ENCODE measurements at regions not wholly inside any gene's neighbourhood (a gene's known extent, or its start where the extent isn't known, plus 50 kb on each side); places are given as distances from the start of the nearest gene placed in this dataset.

DNA sequence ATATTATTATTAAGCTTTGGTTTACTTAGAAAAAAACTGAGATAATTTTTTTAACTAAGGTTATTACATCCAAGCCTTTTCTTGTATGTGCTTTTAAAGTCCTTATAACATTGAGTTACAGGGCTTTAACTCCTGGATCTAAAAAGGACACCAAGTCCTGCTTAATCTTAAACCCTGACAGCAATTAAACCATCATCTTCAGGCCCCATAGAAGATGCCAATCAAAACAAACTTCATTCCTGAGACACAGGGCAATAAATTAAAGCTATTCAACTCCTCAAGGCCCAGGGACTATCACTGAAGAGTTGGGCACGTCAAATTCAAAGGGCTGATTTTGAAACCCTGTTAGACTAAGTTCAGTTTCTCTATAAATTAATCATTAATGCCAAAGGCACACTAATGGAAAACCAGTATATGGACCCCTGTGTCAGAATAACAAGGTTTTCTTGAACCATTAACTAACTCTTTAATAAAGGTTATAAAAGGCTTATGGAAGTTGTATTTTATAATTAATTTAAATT is 1152.6 kb downstream of the NSUN3 start:
- no peak overlapping the region for H3K27ac ChIP-seq
- TF ChIP-seq POLR2A (IDR thresholded peaks at IDR 0.05): no peak
- TF ChIP-seq, protein P1, sequence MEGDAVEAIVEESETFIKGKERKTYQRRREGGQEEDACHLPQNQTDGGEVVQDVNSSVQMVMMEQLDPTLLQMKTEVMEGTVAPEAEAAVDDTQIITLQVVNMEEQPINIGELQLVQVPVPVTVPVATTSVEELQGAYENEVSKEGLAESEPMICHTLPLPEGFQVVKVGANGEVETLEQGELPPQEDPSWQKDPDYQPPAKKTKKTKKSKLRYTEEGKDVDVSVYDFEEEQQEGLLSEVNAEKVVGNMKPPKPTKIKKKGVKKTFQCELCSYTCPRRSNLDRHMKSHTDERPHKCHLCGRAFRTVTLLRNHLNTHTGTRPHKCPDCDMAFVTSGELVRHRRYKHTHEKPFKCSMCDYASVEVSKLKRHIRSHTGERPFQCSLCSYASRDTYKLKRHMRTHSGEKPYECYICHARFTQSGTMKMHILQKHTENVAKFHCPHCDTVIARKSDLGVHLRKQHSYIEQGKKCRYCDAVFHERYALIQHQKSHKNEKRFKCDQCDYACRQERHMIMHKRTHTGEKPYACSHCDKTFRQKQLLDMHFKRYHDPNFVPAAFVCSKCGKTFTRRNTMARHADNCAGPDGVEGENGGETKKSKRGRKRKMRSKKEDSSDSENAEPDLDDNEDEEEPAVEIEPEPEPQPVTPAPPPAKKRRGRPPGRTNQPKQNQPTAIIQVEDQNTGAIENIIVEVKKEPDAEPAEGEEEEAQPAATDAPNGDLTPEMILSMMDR (IDR thresholded peaks at IDR 0.05): no peak
- no peaks in the 10 kb centered on the region for H3K27me3 ChIP-seq
- 91 to 94% methylated on average over 1 of the region's 1 CpG for WGBS, 2 donors
- no peak overlapping the region for H3K4me3 ChIP-seq (replicated peaks in 1 of 3)
- intact Hi-C loops (cut with DNase I): no loop called here
- no peaks in the 10 kb centered on the region for H3K4me1 ChIP-seq
- H3K9me3 ChIP-seq: no peaks in the 10 kb centered on the region
- H3K36me3 ChIP-seq: no peaks in the 10 kb centered on the region
- no peak for DNase-seq

DNA sequence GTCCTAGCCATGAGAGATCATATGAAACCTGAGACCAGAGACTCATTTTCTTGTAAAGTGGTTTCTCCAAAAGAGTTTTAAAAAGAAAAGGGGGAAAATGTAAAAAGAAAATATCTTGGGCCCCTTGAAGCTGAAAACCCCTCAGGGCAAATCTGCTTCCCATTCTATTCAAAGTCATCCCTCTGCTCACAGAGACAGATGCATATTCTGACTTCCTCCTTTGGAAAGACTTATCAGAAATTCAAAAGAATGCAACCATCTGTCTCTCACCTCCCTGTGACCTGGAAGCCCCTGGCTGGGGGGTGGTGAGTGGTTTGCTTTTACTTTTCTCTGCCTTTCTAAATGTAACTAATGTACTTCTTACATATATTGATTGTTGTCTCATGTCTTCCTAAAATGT is 1154.8 kb downstream of the NSUN3 start:
- Histone ChIP-seq H3K36me3 (no peaks in the 10 kb centered on the region), H3K27ac (no peak overlapping the region), H3K4me3 (replicated peaks in 1 of 3) (no peak overlapping the region), H3K4me1 (no peaks in the 10 kb centered on the region), H3K27me3 (no peaks in the 10 kb centered on the region), H3K9me3 (no peaks in the 10 kb centered on the region)
- DNase-seq: no peak
- intact Hi-C loops (cut with DNase I): no loop called here
- TF ChIP-seq, protein P1 (IDR thresholded peaks at IDR 0.05): no peak
- no peak for TF ChIP-seq POLR2A (IDR thresholded peaks at IDR 0.05)

DNA sequence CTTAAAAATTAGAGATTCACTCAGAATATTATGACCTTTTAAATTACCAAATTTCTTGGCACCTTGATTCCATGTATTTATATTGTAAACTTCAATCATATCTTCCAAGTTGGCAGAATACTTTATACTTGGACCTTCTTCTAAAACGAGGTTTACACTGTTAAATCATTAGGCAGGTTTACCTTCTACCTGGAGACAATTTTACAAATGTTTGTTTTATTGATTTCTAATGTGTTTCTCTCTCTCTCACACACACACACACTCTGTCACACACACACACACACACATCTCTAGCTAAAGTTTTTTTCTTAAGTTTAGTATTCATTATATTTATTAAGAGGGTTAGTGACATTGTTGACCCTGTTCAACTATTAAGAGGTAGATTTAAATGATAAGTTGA is 1155.6 kb downstream of the NSUN3 start:
- no peak for DNase-seq
- Histone ChIP-seq H3K9me3 (no peaks in the 10 kb centered on the region), H3K36me3 (no peaks in the 10 kb centered on the region), H3K4me1 (no peaks in the 10 kb centered on the region), H3K27ac (no peak overlapping the region), H3K4me3 (replicated peaks in 1 of 3) (no peak overlapping the region), H3K27me3 (no peaks in the 10 kb centered on the region)
- TF ChIP-seq POLR2A (IDR thresholded peaks at IDR 0.05): no peak
- TF ChIP-seq, protein P1 (IDR thresholded peaks at IDR 0.05): no peak
- intact Hi-C loops (cut with DNase I): no loop called here
- 71 to 72% methylated on average over 1 of the region's 1 CpG for WGBS, 2 donors

DNA sequence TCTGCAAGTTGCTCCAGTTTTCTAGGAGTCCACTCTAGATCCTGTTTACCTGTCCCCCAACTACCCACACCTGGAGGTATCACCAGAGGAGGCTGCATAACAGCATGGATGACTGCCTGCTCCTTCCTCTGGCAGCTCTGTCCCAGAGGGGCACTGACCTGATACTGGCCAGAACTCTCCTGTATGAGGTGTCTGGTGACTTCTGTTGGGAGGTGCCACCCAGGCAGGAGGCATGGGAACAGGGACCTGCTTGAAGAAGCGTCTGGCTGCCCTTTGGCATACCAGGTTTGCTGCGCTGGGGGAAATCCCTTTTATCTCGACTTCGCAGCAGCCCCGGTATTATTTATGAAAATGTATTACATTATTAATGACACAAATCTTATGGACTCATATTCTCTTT is 1163.6 kb downstream of the NSUN3 start:
- no peak for TF ChIP-seq POLR2A (IDR thresholded peaks at IDR 0.05)
- TF ChIP-seq, protein P1 (IDR thresholded peaks at IDR 0.05): no peak
- intact Hi-C loops (cut with DNase I): no loop called here

DNA sequence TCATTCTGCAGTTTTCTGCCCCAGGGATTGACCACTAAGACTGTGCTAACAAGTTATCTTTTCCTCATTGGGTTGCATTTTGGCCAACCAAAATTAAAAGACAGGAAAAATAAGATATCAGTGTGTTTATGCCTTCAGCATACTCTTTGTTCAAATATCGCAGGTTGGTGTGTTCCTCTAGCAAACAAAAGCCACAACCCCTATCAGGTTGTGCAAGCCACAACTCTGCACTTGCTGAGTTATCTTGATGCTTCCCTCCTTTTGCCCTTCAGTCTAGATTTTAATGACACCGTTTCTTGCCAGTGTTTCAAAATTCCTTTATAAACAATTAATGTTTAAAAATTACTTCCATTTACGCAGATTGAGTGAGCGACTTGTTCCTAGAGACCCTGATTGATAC is 1164.2 kb downstream of the NSUN3 start:
- H3K4me3 ChIP-seq (replicated peaks in 1 of 3): no peak overlapping the region
- H3K27me3 ChIP-seq: no peaks in the 10 kb centered on the region
- intact Hi-C loops (cut with DNase I): no loop called here
- H3K9me3 ChIP-seq: no peaks in the 10 kb centered on the region
- TF ChIP-seq POLR2A (IDR thresholded peaks at IDR 0.05): no peak
- TF ChIP-seq, protein P1 (IDR thresholded peaks at IDR 0.05): no peak
- H3K27ac ChIP-seq: no peak overlapping the region
- DNase-seq: no peak
- H3K4me1 ChIP-seq: no peaks in the 10 kb centered on the region
- 92% methylated on average over 4 of the region's 4 CpGs for WGBS, 2 donors
- H3K36me3 ChIP-seq: no peaks in the 10 kb centered on the region

More for the DNA sequence above, 1163.6 kb downstream of the NSUN3 start:
- DNase-seq: no peak
- Histone ChIP-seq H3K36me3 (no peaks in the 10 kb centered on the region), H3K9me3 (no peaks in the 10 kb centered on the region), H3K27ac (no peak overlapping the region), H3K27me3 (no peaks in the 10 kb centered on the region), H3K4me1 (no peaks in the 10 kb centered on the region), H3K4me3 (replicated peaks in 1 of 3) (no peak overlapping the region)
- 87 to 91% methylated on average over 5 of the region's 5 CpGs for WGBS, 2 donors
